H9 (cell line): ENCODE measurements at regions not wholly inside any gene's neighbourhood (a gene's known extent, or its start where the extent isn't known, plus 50 kb on each side); places are given as distances from the start of the nearest gene placed in this dataset.

ENCODE experiments used
- DNase-seq: peaks from one replicate; pipeline ENCODE4 v3.0.0-alpha.2; 2017
- H2AFZ ChIP-seq: one replicate; pipeline ENCODE4 v1.6.1; 2013; ENCODE audit warnings: mild to moderate bottlenecking, low read length, control low read depth, moderate library complexity
- H2AK5ac ChIP-seq: 2 replicates; pipeline ENCODE4 v1.6.1; 2013; ENCODE audit warnings: low read length, control low read depth, mixed read lengths; ENCODE audit not compliant: insufficient read length
- H2BK120ac ChIP-seq: one replicate; pipeline ENCODE4 v1.6.1; 2013; ENCODE audit warnings: low read depth, mild to moderate bottlenecking, low read length, control low read depth, inconsistent platforms; ENCODE audit not compliant: poor library complexity, severe bottlenecking
- H2BK12ac ChIP-seq: 2 replicates; pipeline ENCODE4 v1.6.1; 2013; ENCODE audit warnings: low read length, control low read depth, mixed read lengths, low read depth; ENCODE audit not compliant: insufficient read length
- H2BK15ac ChIP-seq: 2 replicates; pipeline ENCODE4 v1.6.1; 2013; ENCODE audit warnings: low read depth, low read length, control low read depth
- H2BK20ac ChIP-seq: one replicate; pipeline ENCODE4 v1.6.1; 2013; ENCODE audit warnings: low read depth, mild to moderate bottlenecking, low read length, control low read depth, inconsistent platforms; ENCODE audit not compliant: poor library complexity, severe bottlenecking
- H2BK5ac ChIP-seq: 2 replicates; pipeline ENCODE4 v1.6.1; 2013; ENCODE audit warnings: low read length, control low read depth, mixed read lengths; ENCODE audit not compliant: insufficient read length
- H3K14ac ChIP-seq: 2 replicates; pipeline ENCODE4 v1.6.1; 2013; ENCODE audit warnings: low read length, control low read depth; ENCODE audit not compliant: insufficient read depth
- H3K18ac ChIP-seq: 2 replicates; pipeline ENCODE4 v1.6.1; 2013; ENCODE audit warnings: low read depth, mild to moderate bottlenecking, mixed read lengths, low read length, control low read depth; ENCODE audit not compliant: insufficient read length
- H3K23ac ChIP-seq: 2 replicates; pipeline ENCODE4 v1.6.1; 2013; ENCODE audit warnings: low read length, control low read depth, mixed read lengths, low read depth; ENCODE audit not compliant: insufficient read length
- H3K23me2 ChIP-seq: 2 replicates; pipeline ENCODE4 v1.6.1; 2013; ENCODE audit warnings: low read depth, mild to moderate bottlenecking, mixed read lengths, low read length, control low read depth; ENCODE audit not compliant: insufficient read length, poor library complexity, severe bottlenecking
- H3K27ac ChIP-seq: 2 replicates; pipeline ENCODE4 v1.5.1; 2013; ENCODE audit warnings: low read length, control low read depth, mixed read lengths, low read depth; ENCODE audit not compliant: insufficient read length
- H3K27me3 ChIP-seq: 2 replicates; pipeline ENCODE4 v1.6.1; 2013; ENCODE audit warnings: low read length, control low read depth, inconsistent platforms; ENCODE audit not compliant: insufficient read depth
- H3K4ac ChIP-seq: 2 replicates; pipeline ENCODE4 v1.6.1; 2013; ENCODE audit warnings: low read depth, mild to moderate bottlenecking, control low read depth, inconsistent platforms, low read length, moderate library complexity
- H3K4me1 ChIP-seq: 2 replicates; pipeline ENCODE4 v1.6.1; 2013; ENCODE audit warnings: low read length, control low read depth, inconsistent platforms; ENCODE audit not compliant: insufficient read depth
- H3K4me2 ChIP-seq: 2 replicates; pipeline ENCODE4 v1.6.1; 2013; ENCODE audit warnings: low read length, control low read depth, mixed read lengths; ENCODE audit not compliant: insufficient read length, insufficient read depth
- H3K56ac ChIP-seq: 2 replicates; pipeline ENCODE4 v1.6.1; 2013; ENCODE audit warnings: low read depth, mild to moderate bottlenecking, mixed read lengths, low read length, control low read depth; ENCODE audit not compliant: insufficient read length
- H3K79me1 ChIP-seq: 2 replicates; pipeline ENCODE4 v1.6.1; 2013; ENCODE audit warnings: low read depth, mild to moderate bottlenecking, moderate library complexity, low read length, control low read depth, inconsistent platforms; ENCODE audit not compliant: insufficient read depth, poor library complexity, severe bottlenecking
- H3K79me2 ChIP-seq: 2 replicates; pipeline ENCODE4 v1.6.1; 2013; ENCODE audit warnings: low read length, control low read depth, inconsistent platforms; ENCODE audit not compliant: insufficient read depth
- H3K9ac ChIP-seq: 2 replicates; pipeline ENCODE4 v1.6.1; 2013; ENCODE audit warnings: low read length, control low read depth, mixed read lengths; ENCODE audit not compliant: insufficient read length; ENCODE audit errors: extremely low read depth
- H3K9me3 ChIP-seq: one replicate; pipeline ENCODE4 v1.6.1; 2013; ENCODE audit warnings: low read depth, low read length, inconsistent platforms; ENCODE audit not compliant: control insufficient read depth
- H3T11ph ChIP-seq: one replicate; pipeline ENCODE4 v1.6.1; 2013; ENCODE audit warnings: mild to moderate bottlenecking, low read length, control low read depth, inconsistent platforms
- H4K20me1 ChIP-seq: one replicate; pipeline ENCODE4 v1.6.1; 2013; ENCODE audit not compliant: control insufficient read depth, insufficient read length, insufficient read depth
- H4K5ac ChIP-seq: 2 replicates; pipeline ENCODE4 v1.6.1; 2013; ENCODE audit warnings: low read depth, mild to moderate bottlenecking, mixed read lengths, low read length, control low read depth; ENCODE audit not compliant: insufficient read length
- H4K8ac ChIP-seq: replicated peaks from 2 replicates; pipeline ENCODE4 v1.6.1; 2013; ENCODE audit warnings: low read length, control low read depth, mixed read lengths, low read depth; ENCODE audit not compliant: insufficient read length
- H4K91ac ChIP-seq: 2 replicates; pipeline ENCODE4 v1.6.1; 2013; ENCODE audit warnings: low read depth, mild to moderate bottlenecking, moderate library complexity, mixed read lengths, low read length, control low read depth; ENCODE audit not compliant: insufficient read length
- H3K27ac Mint-ChIP-seq, 3 experiments: 2 replicates in 2 of 3; 3 replicates in 1 of 3; pipeline ENCODE4 v1.8.0; 2020 to 2021; ENCODE audit warnings: mixed read lengths in 3 of 3, mild to moderate bottlenecking in 1 of 3, moderate library complexity in 1 of 3
- H3K27me3 Mint-ChIP-seq: 2 replicates; pipeline ENCODE4 v1.8.0; 2021; ENCODE audit warnings: low read depth, mild to moderate bottlenecking, moderate library complexity, mixed read lengths
- H3K36me3 Mint-ChIP-seq, 3 experiments: 2 replicates in 2 of 3; 3 replicates in 1 of 3; pipeline ENCODE4 v1.8.0; 2020 to 2021; ENCODE audit warnings: low read depth in 3 of 3, mixed read lengths in 3 of 3; ENCODE audit not compliant: insufficient read depth in 1 of 3
- H3K4me1 Mint-ChIP-seq, 2 experiments: 2 replicates each; pipeline ENCODE4 v1.8.0; 2020; ENCODE audit warnings: mixed read lengths in 2 of 2
- H3K4me3 Mint-ChIP-seq, 2 experiments: 2 replicates in 1 of 2; 3 replicates in 1 of 2; pipeline ENCODE4 v1.8.0; 2020 to 2021; ENCODE audit warnings: mild to moderate bottlenecking in 2 of 2, mixed read lengths in 2 of 2, moderate library complexity in 1 of 2
- H3K9me3 Mint-ChIP-seq, 2 experiments: 2 replicates in 1 of 2; 3 replicates in 1 of 2; pipeline ENCODE4 v1.8.0; 2020; ENCODE audit warnings: mild to moderate bottlenecking in 2 of 2, mixed read lengths in 2 of 2, moderate library complexity in 1 of 2
- CTCF ChIP-seq: fragments of 200-600 bp; sonication (generic); conservative IDR thresholded peaks from 3 replicates; pipeline ENCODE4 v1.8.0; 2021; ENCODE audit warnings: antibody characterized with exemption, mild to moderate bottlenecking
- WGBS: extraction: QIAGEN DNeasy Blood & Tissue Kit; methylation state at CpG from one replicate; pipeline ENCODE4 v1.1.7; 2013; ENCODE audit warnings: missing lambda C conversion rate, low lambda C conversion rate, mixed read lengths; ENCODE audit not compliant: insufficient read length; ENCODE audit errors: extremely low coverage; 5-methylcytosine and 5-hydroxymethylcytosine counted together

- H2BK12ac ChIP-seq, result no peak overlapping the region
- H3K27me3 ChIP-seq, result no peaks in the 10 kb centered on the region
- H3K4me1 Mint-ChIP-seq, result no peaks in the 10 kb centered on the region
- H3K79me2 ChIP-seq, result no peaks in the 10 kb centered on the region
- H3K9ac ChIP-seq, result no peak overlapping the region
- H2BK20ac ChIP-seq, result no peak overlapping the region
- no peaks in the 10 kb centered on the region for H3K79me1 ChIP-seq
- H3K4me2 ChIP-seq, result no peak overlapping the region
- no peaks in the 10 kb centered on the region for H3K9me3 Mint-ChIP-seq
- no peak overlapping the region for H3K27ac Mint-ChIP-seq
- no peak overlapping the region for H3K14ac ChIP-seq
- no peak overlapping the region for H3K56ac ChIP-seq
- H3K4ac ChIP-seq, result no peak overlapping the region
- no peak overlapping the region for H3K23ac ChIP-seq
- no peak overlapping the region for H4K91ac ChIP-seq
- H3T11ph ChIP-seq, result no peak overlapping the region
- no peak overlapping the region for H3K18ac ChIP-seq
- H3K9me3 ChIP-seq, result no peaks in the 10 kb centered on the region
- H2AFZ ChIP-seq, result no peak overlapping the region
- no peaks in the 10 kb centered on the region for H4K20me1 ChIP-seq
- TF ChIP-seq CTCF, result no peak
- H3K27ac ChIP-seq, result no peak overlapping the region
- H3K23me2 ChIP-seq, result no peaks in the 10 kb centered on the region
- H4K8ac ChIP-seq, result no peak overlapping the region
- H3K36me3 Mint-ChIP-seq, result no peaks in the 10 kb centered on the region
- H3K4me3 Mint-ChIP-seq, result no peak overlapping the region
- no peak overlapping the region for H2BK15ac ChIP-seq
- H2BK120ac ChIP-seq, result no peak overlapping the region
- no CpG with 5 or more reads among the region's 1 CpG for WGBS
- H2AK5ac ChIP-seq, result no peak overlapping the region
- no peak overlapping the region for H2BK5ac ChIP-seq
- no peaks in the 10 kb centered on the region for H3K4me1 ChIP-seq
- H3K27me3 Mint-ChIP-seq, result no peaks in the 10 kb centered on the region
- no peak for DNase-seq
- no peak overlapping the region for H4K5ac ChIP-seq
Observed at GRCh38 chr7:16367115-16367514, 54.2 kb downstream of the CRPPA start.
